CD8-positive, alpha-beta memory T cell (primary cell): ENCODE measurements at regions not wholly inside any gene's neighbourhood (a gene's known extent, or its start where the extent isn't known, plus 50 kb on each side); places are given as distances from the start of the nearest gene placed in this dataset.
"Not testable (repeated sequence)": the region's sequence is repeated elsewhere in the genome, so short reads cannot be mapped to it uniquely, and the experiment has no call there.

ENCODE experiments used
- CTCF ChIA-PET: fragments of 350-600 bp; sonication (Branson Sonifier 250); formaldehyde crosslinking; loops from one replicate; lab custom pipeline; 2021; ENCODE audit warnings: antibody characterized with exemption; lab: Charles Lee
- POLR2A ChIA-PET: fragments of 350-600 bp; sonication (Branson Sonifier 250); formaldehyde crosslinking; loops from one replicate; lab custom pipeline; 2021; ENCODE audit warnings: antibody characterized with exemption; lab: Charles Lee
- DNase-seq, 5 donors: peaks; one replicate each; pipeline versions ENCODE4 v3.0.0 to v3.0.0-alpha.2; 2020 to 2022; ENCODE audit warnings: mixed read lengths in 1 of 5
- H3K27ac ChIP-seq: one replicate; pipeline ENCODE4 v1.7.0; 2013; ENCODE audit warnings: low read depth, mild to moderate bottlenecking, low read length, moderate library complexity
- H3K27me3 ChIP-seq: 2 replicates; pipeline ENCODE4 v1.7.0; 2013; ENCODE audit warnings: low read length, mild to moderate bottlenecking; ENCODE audit not compliant: insufficient read depth, poor library complexity, severe bottlenecking
- H3K36me3 ChIP-seq: 2 replicates; pipeline ENCODE4 v1.7.0; 2013; ENCODE audit warnings: mild to moderate bottlenecking, low read length, moderate library complexity; ENCODE audit not compliant: insufficient read depth
- H3K4me1 ChIP-seq: 2 replicates; pipeline ENCODE4 v1.7.0; 2013; ENCODE audit warnings: mild to moderate bottlenecking, low read length, moderate library complexity; ENCODE audit not compliant: insufficient read depth
- H3K4me3 ChIP-seq: 2 replicates; pipeline ENCODE4 v1.7.0; 2013; ENCODE audit warnings: mild to moderate bottlenecking, low read length
- H3K9me3 ChIP-seq: 2 replicates; pipeline ENCODE4 v1.7.0; 2013; ENCODE audit warnings: mild to moderate bottlenecking, low read length
- H3K27ac Mint-ChIP-seq, 8 donors: one replicate each; pipeline ENCODE4 v1.8.0; 2020 to 2021; ENCODE audit warnings: mixed read lengths in 8 of 8, mild to moderate bottlenecking in 6 of 8, inconsistent platforms in 3 of 8, moderate library complexity in 3 of 8
- H3K27me3 Mint-ChIP-seq, 2 donors: one replicate each; pipeline ENCODE4 v1.8.0; 2020 to 2021; ENCODE audit warnings: mixed read lengths in 2 of 2, mild to moderate bottlenecking in 1 of 2, moderate library complexity in 1 of 2
- H3K36me3 Mint-ChIP-seq, 3 donors: one replicate each; pipeline ENCODE4 v1.8.0; 2020 to 2021; ENCODE audit warnings: mixed read lengths in 3 of 3, inconsistent platforms in 1 of 3, mild to moderate bottlenecking in 1 of 3
- H3K4me1 Mint-ChIP-seq, 3 donors: one replicate each; pipeline ENCODE4 v1.8.0; 2020 to 2021; ENCODE audit warnings: mixed read lengths in 3 of 3, inconsistent platforms in 1 of 3, mild to moderate bottlenecking in 1 of 3
- H3K4me3 Mint-ChIP-seq, 7 donors: one replicate each; pipeline ENCODE4 v1.8.0; 2020 to 2021; ENCODE audit warnings: mixed read lengths in 7 of 7, mild to moderate bottlenecking in 6 of 7, moderate library complexity in 4 of 7, inconsistent platforms in 2 of 7
- H3K9me3 Mint-ChIP-seq, 5 donors: one replicate each; pipeline ENCODE4 v1.8.0; 2020 to 2022; ENCODE audit warnings: mixed read lengths in 5 of 5, mild to moderate bottlenecking in 3 of 5, moderate library complexity in 2 of 5, inconsistent platforms in 1 of 5

GRCh38 chrX:144214651-144215050 is 330.8 kb downstream of the UBE2NL start:
- Histone ChIP-seq H3K4me3 (no peak overlapping the region), H3K4me1 (no peaks in the 10 kb centered on the region), H3K27me3 (no peaks in the 10 kb centered on the region), H3K9me3 (no peaks in the 10 kb centered on the region), H3K27ac (no peak overlapping the region), H3K36me3 (no peaks in the 10 kb centered on the region)
- Mint-ChIP-seq H3K27ac (no peak overlapping the region), H3K4me1 (no peaks in the 10 kb centered on the region), H3K4me3 (no peak overlapping the region), H3K9me3 (peaks cover 0 to 10% (median 0%) of the 10 kb centered on the region in 5 donors), H3K36me3 (no peaks in the 10 kb centered on the region), H3K27me3 (no peaks in the 10 kb centered on the region)
- ChIA-PET CTCF (no interaction called here), POLR2A (no interaction called here)
- no peak for DNase-seq

- H3K4me1 Mint-ChIP-seq = no peaks in the 10 kb centered on the region
These were observed 335.2 kb downstream of the UBE2NL start for GRCh38 chrX:144219035-144219434.

GRCh38 chrX:144231116-144231785 is 347.4 kb downstream of the UBE2NL start:
- H3K4me3 ChIP-seq, H3K36me3 Mint-ChIP-seq, H3K27ac Mint-ChIP-seq, DNase-seq, H3K9me3 ChIP-seq, H3K27me3 ChIP-seq, H3K4me1 Mint-ChIP-seq, H3K4me1 ChIP-seq, H3K27ac ChIP-seq, H3K36me3 ChIP-seq, H3K4me3 Mint-ChIP-seq, H3K27me3 Mint-ChIP-seq, CTCF ChIA-PET, POLR2A ChIA-PET: not testable (repeated sequence)
- H3K9me3 Mint-ChIP-seq = peaks cover 0 to 25% (median 8%) of the 10 kb centered on the region in 5 donors

More at GRCh38 chrX:144219035-144219434, 335.2 kb downstream of the UBE2NL start:
- ChIA-PET CTCF (no interaction called here), POLR2A (no interaction called here)
- no peak overlapping the region for H3K4me3 ChIP-seq
- no peaks in the 10 kb centered on the region for H3K4me1 ChIP-seq
- H3K36me3 Mint-ChIP-seq = no peaks in the 10 kb centered on the region
- no peaks in the 10 kb centered on the region for H3K9me3 ChIP-seq
- H3K27me3 ChIP-seq = no peaks in the 10 kb centered on the region
- H3K4me3 Mint-ChIP-seq = no peak overlapping the region
- H3K27ac Mint-ChIP-seq = no peak overlapping the region
- H3K27me3 Mint-ChIP-seq = no peaks in the 10 kb centered on the region
- H3K27ac ChIP-seq = no peak overlapping the region
- DNase-seq = no peak
- H3K9me3 Mint-ChIP-seq = peaks cover 0 to 10% (median 0%) of the 10 kb centered on the region in 5 donors
- H3K36me3 ChIP-seq = no peaks in the 10 kb centered on the region

- H3K27ac Mint-ChIP-seq = peak overlapping the region in 1 of 8 donors; percentile 38
- DNase-seq = no peak
- peaks cover 0 to 7% (median 3%) of the 10 kb centered on the region in 5 donors for H3K9me3 Mint-ChIP-seq
- Histone ChIP-seq H3K36me3 (no peaks in the 10 kb centered on the region), H3K9me3 (no peaks in the 10 kb centered on the region), H3K4me1 (no peaks in the 10 kb centered on the region), H3K27ac (no peak overlapping the region), H3K27me3 (no peaks in the 10 kb centered on the region), H3K4me3 (no peak overlapping the region)
- no peaks in the 10 kb centered on the region for H3K4me1 Mint-ChIP-seq
- ChIA-PET CTCF (no interaction called here), POLR2A (no interaction called here)
- no peaks in the 10 kb centered on the region for H3K36me3 Mint-ChIP-seq
- no peak overlapping the region for H3K4me3 Mint-ChIP-seq
- peaks cover 0 to 4% of the 10 kb centered on the region in 2 donors for H3K27me3 Mint-ChIP-seq
These were observed 369.5 kb downstream of the UBE2NL start for GRCh38 chrX:144253356-144253755.

- peaks cover 3 to 10% (median 4%) of the 10 kb centered on the region in 5 donors for H3K9me3 Mint-ChIP-seq
- H3K27ac Mint-ChIP-seq = no peak overlapping the region
- DNase-seq = no peak
- no peaks in the 10 kb centered on the region for H3K4me1 Mint-ChIP-seq
- H3K36me3 ChIP-seq = no peaks in the 10 kb centered on the region
- no peaks in the 10 kb centered on the region for H3K36me3 Mint-ChIP-seq
- H3K27me3 Mint-ChIP-seq = peaks cover 0 to 3% of the 10 kb centered on the region in 2 donors
- no peak overlapping the region for H3K4me3 Mint-ChIP-seq
- H3K4me3 ChIP-seq = no peak overlapping the region
- no peaks in the 10 kb centered on the region for H3K27me3 ChIP-seq
- H3K4me1 ChIP-seq = no peaks in the 10 kb centered on the region
- no peak overlapping the region for H3K27ac ChIP-seq
- POLR2A ChIA-PET = no interaction called here
- CTCF ChIA-PET = no interaction called here
- no peaks in the 10 kb centered on the region for H3K9me3 ChIP-seq
These were observed 375.2 kb downstream of the UBE2NL start for GRCh38 chrX:144259054-144259453.

GRCh38 chrX:144265641-144266040 is 381.8 kb downstream of the UBE2NL start:
- Mint-ChIP-seq H3K27ac (no peak overlapping the region), H3K36me3 (no peaks in the 10 kb centered on the region), H3K4me3 (no peak overlapping the region), H3K9me3 (peaks cover 6 to 15% (median 9%) of the 10 kb centered on the region in 5 donors), H3K27me3 (peaks cover 0 to 5% of the 10 kb centered on the region in 2 donors), H3K4me1 (no peaks in the 10 kb centered on the region)
- CTCF ChIA-PET = no interaction called here
- DNase-seq = no peak
- Histone ChIP-seq H3K27me3 (no peaks in the 10 kb centered on the region), H3K9me3 (no peaks in the 10 kb centered on the region), H3K27ac (no peak overlapping the region), H3K4me1 (no peaks in the 10 kb centered on the region), H3K36me3 (no peaks in the 10 kb centered on the region), H3K4me3 (no peak overlapping the region)
- POLR2A ChIA-PET = no interaction called here

GRCh38 chrX:144275367-144275766 is 391.5 kb downstream of the UBE2NL start:
- Histone ChIP-seq H3K9me3 (no peaks in the 10 kb centered on the region), H3K27ac (no peak overlapping the region), H3K4me1 (no peaks in the 10 kb centered on the region), H3K4me3 (no peak overlapping the region), H3K36me3 (no peaks in the 10 kb centered on the region), H3K27me3 (no peaks in the 10 kb centered on the region)
- ChIA-PET CTCF (no interaction called here), POLR2A (no interaction called here)
- no peak overlapping the region for H3K27ac Mint-ChIP-seq
- no peaks in the 10 kb centered on the region for H3K36me3 Mint-ChIP-seq
- H3K9me3 Mint-ChIP-seq = peaks cover 0 to 4% (median 0%) of the 10 kb centered on the region in 5 donors
- no peaks in the 10 kb centered on the region for H3K27me3 Mint-ChIP-seq
- no peak for DNase-seq
- H3K4me3 Mint-ChIP-seq = no peak overlapping the region
- no peaks in the 10 kb centered on the region for H3K4me1 Mint-ChIP-seq

GRCh38 chrX:144275843-144276242 is 392.0 kb downstream of the UBE2NL start:
- H3K27me3 Mint-ChIP-seq = no peaks in the 10 kb centered on the region
- no peaks in the 10 kb centered on the region for H3K27me3 ChIP-seq
- no peak overlapping the region for H3K4me3 ChIP-seq
- peaks cover 0 to 3% (median 0%) of the 10 kb centered on the region in 5 donors for H3K9me3 Mint-ChIP-seq
- H3K4me3 Mint-ChIP-seq = no peak overlapping the region
- ChIA-PET CTCF (no interaction called here), POLR2A (no interaction called here)
- H3K27ac Mint-ChIP-seq = no peak overlapping the region
- H3K4me1 ChIP-seq = no peaks in the 10 kb centered on the region
- no peaks in the 10 kb centered on the region for H3K4me1 Mint-ChIP-seq
- no peaks in the 10 kb centered on the region for H3K36me3 Mint-ChIP-seq
- no peaks in the 10 kb centered on the region for H3K36me3 ChIP-seq
- no peaks in the 10 kb centered on the region for H3K9me3 ChIP-seq
- no peak for DNase-seq
- H3K27ac ChIP-seq = no peak overlapping the region
